ENCODE measurements at regions not wholly inside any gene's neighbourhood (a gene's known extent, or its start where the extent isn't known, plus 50 kb on each side); places are given as distances from the start of the nearest gene placed in this dataset.

- Mint-ChIP-seq H3K36me3 (no peaks in the 10 kb centered on the region), H3K4me1 (no peaks in the 10 kb centered on the region), H3K27me3 (no peaks in the 10 kb centered on the region), H3K9me3 (no peaks in the 10 kb centered on the region), H3K4me3 (no peak overlapping the region), H3K27ac (no peak overlapping the region)
- no peak for ATAC-seq (ENCODE audit: low read depth)
- no peak for DNase-seq (ENCODE audit: low spot score in 2 of 2)
Measured at GRCh38 chrX:128601706-128602105, 549.5 kb upstream of the ACTRT1 start.

- H3K4me3 Mint-ChIP-seq, result no peak overlapping the region
- H3K27me3 Mint-ChIP-seq, result no peaks in the 10 kb centered on the region
- DNase-seq (ENCODE audit: low spot score in 2 of 2) (no peak), ATAC-seq (ENCODE audit: low read depth) (no peak)
- no peaks in the 10 kb centered on the region for H3K4me1 Mint-ChIP-seq
- peaks cover under 1% of the 10 kb centered on the region for H3K9me3 Mint-ChIP-seq
- H3K27ac Mint-ChIP-seq, result no peak overlapping the region
- H3K36me3 Mint-ChIP-seq, result no peaks in the 10 kb centered on the region
Measured at GRCh38 chrX:128599632-128600031, 547.4 kb upstream of the ACTRT1 start.

GRCh38 chrX:128582036-128582435, 529.8 kb upstream of the ACTRT1 start:
- Mint-ChIP-seq H3K4me1 (no peaks in the 10 kb centered on the region), H3K27ac (no peak overlapping the region), H3K9me3 (no peaks in the 10 kb centered on the region), H3K36me3 (no peaks in the 10 kb centered on the region), H3K27me3 (no peaks in the 10 kb centered on the region), H3K4me3 (no peak overlapping the region)
- no peak for DNase-seq (ENCODE audit: low spot score in 2 of 2)
- ATAC-seq (ENCODE audit: low read depth), result no peak

GRCh38 chrX:128581615-128582014, 529.4 kb upstream of the ACTRT1 start:
- Mint-ChIP-seq H3K36me3 (no peaks in the 10 kb centered on the region), H3K27ac (no peak overlapping the region), H3K4me3 (no peak overlapping the region), H3K27me3 (no peaks in the 10 kb centered on the region), H3K9me3 (no peaks in the 10 kb centered on the region), H3K4me1 (no peaks in the 10 kb centered on the region)
- DNase-seq (ENCODE audit: low spot score in 2 of 2) (no peak), ATAC-seq (ENCODE audit: low read depth) (no peak)

- DNase-seq (ENCODE audit: low spot score in 2 of 2) (no peak), ATAC-seq (ENCODE audit: low read depth) (no peak)
- Mint-ChIP-seq H3K36me3 (no peaks in the 10 kb centered on the region), H3K27me3 (peaks cover 1% of the 10 kb centered on the region), H3K4me1 (no peaks in the 10 kb centered on the region), H3K9me3 (peaks cover 4% of the 10 kb centered on the region), H3K27ac (peak overlapping the region; percentile 67), H3K4me3 (no peak overlapping the region)
Measured at GRCh38 chrX:128543114-128543513, 490.9 kb upstream of the ACTRT1 start.

GRCh38 chrX:128518508-128518907, 466.3 kb upstream of the ACTRT1 start:
- no peak overlapping the region for H3K4me3 Mint-ChIP-seq
- H3K27ac Mint-ChIP-seq, result no peak overlapping the region
- no peaks in the 10 kb centered on the region for H3K27me3 Mint-ChIP-seq
- no peaks in the 10 kb centered on the region for H3K36me3 Mint-ChIP-seq
- DNase-seq (ENCODE audit: low spot score in 2 of 2), result no peak
- no peak for ATAC-seq (ENCODE audit: low read depth)
- peaks cover 2% of the 10 kb centered on the region for H3K4me1 Mint-ChIP-seq
- H3K9me3 Mint-ChIP-seq, result peaks cover 3% of the 10 kb centered on the region

- Mint-ChIP-seq H3K4me1 (peaks cover 2% of the 10 kb centered on the region), H3K27ac (no peak overlapping the region), H3K9me3 (peaks cover 3% of the 10 kb centered on the region), H3K36me3 (no peaks in the 10 kb centered on the region), H3K27me3 (no peaks in the 10 kb centered on the region), H3K4me3 (no peak overlapping the region)
- ATAC-seq (ENCODE audit: low read depth) (no peak), DNase-seq (ENCODE audit: low spot score in 2 of 2) (no peak)
Measured at GRCh38 chrX:128517691-128518090, 465.5 kb upstream of the ACTRT1 start.

- H3K9me3 Mint-ChIP-seq, result no peaks in the 10 kb centered on the region
- no peak overlapping the region for H3K4me3 Mint-ChIP-seq
- H3K36me3 Mint-ChIP-seq, result no peaks in the 10 kb centered on the region
- ATAC-seq (ENCODE audit: low read depth) (no peak), DNase-seq (ENCODE audit: low spot score in 2 of 2) (no peak)
- no peaks in the 10 kb centered on the region for H3K27me3 Mint-ChIP-seq
- H3K4me1 Mint-ChIP-seq, result no peaks in the 10 kb centered on the region
- no peak overlapping the region for H3K27ac Mint-ChIP-seq
Measured at GRCh38 chrX:128504496-128504895, 452.3 kb upstream of the ACTRT1 start.

- no peak overlapping the region for H3K27ac Mint-ChIP-seq
- no peaks in the 10 kb centered on the region for H3K36me3 Mint-ChIP-seq
- no peaks in the 10 kb centered on the region for H3K27me3 Mint-ChIP-seq
- peaks cover 7% of the 10 kb centered on the region for H3K9me3 Mint-ChIP-seq
- DNase-seq (ENCODE audit: low spot score in 2 of 2) (no peak), ATAC-seq (ENCODE audit: low read depth) (no peak)
- H3K4me1 Mint-ChIP-seq, result no peaks in the 10 kb centered on the region
- H3K4me3 Mint-ChIP-seq, result no peak overlapping the region
Measured at GRCh38 chrX:128464116-128464515, 411.9 kb upstream of the ACTRT1 start.

- H3K27ac Mint-ChIP-seq, result no peak overlapping the region
- H3K27me3 Mint-ChIP-seq, result no peaks in the 10 kb centered on the region
- H3K4me3 Mint-ChIP-seq, result no peak overlapping the region
- peaks cover 7% of the 10 kb centered on the region for H3K9me3 Mint-ChIP-seq
- ATAC-seq (ENCODE audit: low read depth) (no peak), DNase-seq (ENCODE audit: low spot score in 2 of 2) (no peak)
- H3K36me3 Mint-ChIP-seq, result no peaks in the 10 kb centered on the region
- H3K4me1 Mint-ChIP-seq, result no peaks in the 10 kb centered on the region
Measured at GRCh38 chrX:128460835-128461234, 408.6 kb upstream of the ACTRT1 start.

- ATAC-seq (ENCODE audit: low read depth), result no peak
- Mint-ChIP-seq H3K27me3 (no peaks in the 10 kb centered on the region), H3K9me3 (peaks cover 12% of the 10 kb centered on the region), H3K4me3 (no peak overlapping the region), H3K27ac (no peak overlapping the region), H3K4me1 (no peaks in the 10 kb centered on the region), H3K36me3 (no peaks in the 10 kb centered on the region)
- no peak for DNase-seq (ENCODE audit: low spot score in 2 of 2)
Measured at GRCh38 chrX:128458888-128459287, 406.7 kb upstream of the ACTRT1 start.

- H3K27me3 Mint-ChIP-seq, result no peaks in the 10 kb centered on the region
- no peak for ATAC-seq (ENCODE audit: low read depth)
- no peak for DNase-seq (ENCODE audit: low spot score in 2 of 2)
- no peak overlapping the region for H3K4me3 Mint-ChIP-seq
- H3K36me3 Mint-ChIP-seq, result no peaks in the 10 kb centered on the region
- H3K27ac Mint-ChIP-seq, result no peak overlapping the region
- peaks cover 11% of the 10 kb centered on the region for H3K9me3 Mint-ChIP-seq
- H3K4me1 Mint-ChIP-seq, result no peaks in the 10 kb centered on the region
Measured at GRCh38 chrX:128457674-128458073, 405.5 kb upstream of the ACTRT1 start.

GRCh38 chrX:128439159-128439558, 387.0 kb upstream of the ACTRT1 start:
- H3K4me3 Mint-ChIP-seq, result no peak overlapping the region
- H3K27me3 Mint-ChIP-seq, result no peaks in the 10 kb centered on the region
- H3K27ac Mint-ChIP-seq, result no peak overlapping the region
- ATAC-seq (ENCODE audit: low read depth), result no peak
- peaks cover 1% of the 10 kb centered on the region for H3K9me3 Mint-ChIP-seq
- no peaks in the 10 kb centered on the region for H3K4me1 Mint-ChIP-seq
- DNase-seq (ENCODE audit: low spot score in 2 of 2), result no peak
- H3K36me3 Mint-ChIP-seq, result no peaks in the 10 kb centered on the region

GRCh38 chrX:128438082-128438481, 385.9 kb upstream of the ACTRT1 start:
- no peak overlapping the region for H3K4me3 Mint-ChIP-seq
- DNase-seq (ENCODE audit: low spot score in 2 of 2), result no peak
- no peaks in the 10 kb centered on the region for H3K36me3 Mint-ChIP-seq
- peaks cover 1% of the 10 kb centered on the region for H3K9me3 Mint-ChIP-seq
- no peaks in the 10 kb centered on the region for H3K4me1 Mint-ChIP-seq
- H3K27ac Mint-ChIP-seq, result no peak overlapping the region
- no peaks in the 10 kb centered on the region for H3K27me3 Mint-ChIP-seq
- ATAC-seq (ENCODE audit: low read depth), result no peak

- Mint-ChIP-seq H3K27me3 (no peaks in the 10 kb centered on the region), H3K4me3 (no peak overlapping the region), H3K36me3 (no peaks in the 10 kb centered on the region), H3K4me1 (no peaks in the 10 kb centered on the region), H3K27ac (no peak overlapping the region), H3K9me3 (peaks cover 1% of the 10 kb centered on the region)
- ATAC-seq (ENCODE audit: low read depth) (no peak), DNase-seq (ENCODE audit: low spot score in 2 of 2) (no peak)
Measured at GRCh38 chrX:128436397-128437103, 384.3 kb upstream of the ACTRT1 start.
